Tibial artery (tissue), 4 donors: ENCODE measurements at regions not wholly inside any gene's neighbourhood (a gene's known extent, or its start where the extent isn't known, plus 50 kb on each side); places are given as distances from the start of the nearest gene placed in this dataset.

Experiments used
- DNase-seq, 2 donors: peaks; one replicate each; pipeline ENCODE4 v3.0.0-alpha.2; 2019
- H3K27ac ChIP-seq, 2 donors: fragments of 200-600 bp; sonication (generic) in 1 of 2; 1 replicate in 1 of 2; 2 replicates in 1 of 2; pipeline ENCODE4 v1.5.1; 2018 to 2019; ENCODE audit warnings: mild to moderate bottlenecking in 1 of 2
- H3K27me3 ChIP-seq, 2 donors: fragments of 200-600 bp; sonication (generic) in 1 of 2; one replicate each; pipeline versions ENCODE4 v1.5.1 to v1.6.0; 2016 to 2019
- H3K36me3 ChIP-seq, 3 donors: fragments of 200-600 bp; sonication (generic) in 2 of 3; one replicate each; pipeline ENCODE4 v1.5.1; 2016 to 2019; ENCODE audit warnings: mild to moderate bottlenecking in 2 of 3
- H3K4me1 ChIP-seq, 4 donors: fragments of 200-600 bp; sonication (generic) in 2 of 4; 1 replicate in 3 of 4; 2 replicates in 1 of 4; pipeline ENCODE4 v1.5.1; 2016 to 2019
- H3K4me3 ChIP-seq, 2 donors: fragments of 200-600 bp; sonication (generic) in 1 of 2; 1 replicate in 1 of 2; 2 replicates in 1 of 2; pipeline ENCODE4 v1.5.1; 2018 to 2019; ENCODE audit warnings: mild to moderate bottlenecking in 2 of 2
- H3K9me3 ChIP-seq, 3 donors: fragments of 200-600 bp; sonication (generic) in 1 of 3; one replicate each; pipeline ENCODE4 v1.5.1; 2016 to 2019
- CTCF ChIP-seq, 2 experiments: fragments of 200-600 bp in 1 of 2; fragments of 450-650 bp in 1 of 2; IDR thresholded peaks; one replicate each; pipeline ENCODE4 v1.5.1; 2017 to 2019; ENCODE audit warnings: antibody characterized with exemption in 2 of 2, mild to moderate bottlenecking in 1 of 2, moderate library complexity in 1 of 2
- intact Hi-C: fragments of 100-400 bp; cut with DNase I; formaldehyde crosslinking; loops from one replicate; pipeline ENCODE4 v1.15.0; 2023; ENCODE audit warnings: low total_unique reads

- no peaks in the 10 kb centered on the region for H3K4me1 ChIP-seq
- peaks cover 0 to 9% (median 6%) of the 10 kb centered on the region in 3 donors for H3K9me3 ChIP-seq
- H3K36me3 ChIP-seq: no peaks in the 10 kb centered on the region
- H3K27ac ChIP-seq: no peak overlapping the region
- no peak for TF ChIP-seq CTCF (IDR thresholded peaks at IDR 0.05)
- no peak overlapping the region for H3K4me3 ChIP-seq
- no peak for DNase-seq
- intact Hi-C loops: no loop called here
- peaks cover 0 to 3% of the 10 kb centered on the region in 2 donors for H3K27me3 ChIP-seq
These were observed 163.5 kb upstream of the NEBL start for GRCh38 chr10:21060626-21061025.

- Histone ChIP-seq H3K27me3 (peaks cover 0 to 1% of the 10 kb centered on the region in 2 donors), H3K4me3 (no peak overlapping the region), H3K9me3 (peaks cover 0 to 9% (median 6%) of the 10 kb centered on the region in 3 donors), H3K27ac (no peak overlapping the region), H3K4me1 (no peaks in the 10 kb centered on the region), H3K36me3 (no peaks in the 10 kb centered on the region)
- TF ChIP-seq CTCF (IDR thresholded peaks at IDR 0.05): no peak
- intact Hi-C loops: no loop called here
- DNase-seq: no peak
These were observed 160.9 kb upstream of the NEBL start for GRCh38 chr10:21057989-21058388.

- H3K27ac ChIP-seq: no peak overlapping the region
- no peaks in the 10 kb centered on the region for H3K36me3 ChIP-seq
- H3K4me1 ChIP-seq: no peaks in the 10 kb centered on the region
- DNase-seq: no peak
- no peak overlapping the region for H3K4me3 ChIP-seq
- H3K9me3 ChIP-seq: peaks cover 0 to 9% (median 6%) of the 10 kb centered on the region in 3 donors
- intact Hi-C loops: no loop called here
- no peak for TF ChIP-seq CTCF (IDR thresholded peaks at IDR 0.05)
- H3K27me3 ChIP-seq: no peaks in the 10 kb centered on the region
These were observed 160.3 kb upstream of the NEBL start for GRCh38 chr10:21057436-21057835.

GRCh38 chr10:21056461-21056860 lies 159.3 kb upstream of the NEBL start:
- no peak overlapping the region for H3K27ac ChIP-seq
- no peaks in the 10 kb centered on the region for H3K4me1 ChIP-seq
- no peaks in the 10 kb centered on the region for H3K36me3 ChIP-seq
- no peak overlapping the region for H3K4me3 ChIP-seq
- peaks cover 0 to 9% (median 6%) of the 10 kb centered on the region in 3 donors for H3K9me3 ChIP-seq
- no peaks in the 10 kb centered on the region for H3K27me3 ChIP-seq
- intact Hi-C loops: no loop called here
- no peak for TF ChIP-seq CTCF (IDR thresholded peaks at IDR 0.05)
- DNase-seq: no peak

GRCh38 chr10:21055339-21056135 lies 158.4 kb upstream of the NEBL start:
- no peaks in the 10 kb centered on the region for H3K36me3 ChIP-seq
- H3K27ac ChIP-seq: no peak overlapping the region
- H3K9me3 ChIP-seq: peaks cover 0 to 9% (median 6%) of the 10 kb centered on the region in 3 donors
- H3K27me3 ChIP-seq: no peaks in the 10 kb centered on the region
- no peaks in the 10 kb centered on the region for H3K4me1 ChIP-seq
- DNase-seq: no peak
- intact Hi-C loops: no loop called here
- H3K4me3 ChIP-seq: no peak overlapping the region
- TF ChIP-seq CTCF (IDR thresholded peaks at IDR 0.05): no peak
